Esophagus muscularis mucosa (tissue), 3 donors: ENCODE measurements at regions not wholly inside any gene's neighbourhood (a gene's known extent, or its start where the extent isn't known, plus 50 kb on each side); places are given as distances from the start of the nearest gene placed in this dataset.
"Not testable (repeated sequence)": the region's sequence is repeated elsewhere in the genome, so short reads cannot be mapped to it uniquely, and the experiment has no call there.

Source experiments
- CTCF ChIP-seq, 3 experiments: fragments of 200-600 bp in 2 of 3; fragments of 450-650 bp in 1 of 3; sonication (generic) in 2 of 3; IDR thresholded peaks; one replicate each; pipeline ENCODE4 v1.5.1; 2017 to 2019; ENCODE audit warnings: antibody characterized with exemption in 3 of 3, mild to moderate bottlenecking in 2 of 3, moderate library complexity in 1 of 3
- POLR2A ChIP-seq: fragments of 450-650 bp; IDR thresholded peaks from one replicate; pipeline ENCODE4 v1.6.1; 2017; ENCODE audit warnings: antibody characterized with exemption, moderate library complexity, mild to moderate bottlenecking, low read depth
- POLR2AphosphoS5 ChIP-seq, 2 donors: sonication (generic); formaldehyde crosslinking; IDR thresholded peaks; one replicate each; pipeline ENCODE4 v1.6.1; 2017; ENCODE audit warnings: antibody characterized with exemption in 2 of 2

- not testable (repeated sequence) for TF ChIP-seq POLR2A; CTCF (IDR thresholded peaks at IDR 0.05); POLR2AphosphoS5 (IDR thresholded peaks at IDR 0.05)
Observed at GRCh38 chr1:223931476-223931875, 85.7 kb upstream of the TP53BP2 start.
